HTR-8/SVneo (cell line): ENCODE measurements at regions not wholly inside any gene's neighbourhood (a gene's known extent, or its start where the extent isn't known, plus 50 kb on each side); places are given as distances from the start of the nearest gene placed in this dataset.
"Not testable (repeated sequence)": the region's sequence is repeated elsewhere in the genome, so short reads cannot be mapped to it uniquely, and the experiment has no call there.

Source experiments
- DNase-seq: peaks from one replicate; pipeline ENCODE4 v3.0.0; 2011; ENCODE audit warnings: low spot score, mixed read lengths; ENCODE audit not compliant: insufficient read length
- FAIRE-seq: peaks from 2 replicates; lab custom pipeline; 2011; peaks lifted over from hg19 to GRCh38; lab: Jason Lieb, UNC

GRCh38 chrX:39249999-39250398 is 448.7 kb downstream of the MID1IP1 start:
- no peak for FAIRE-seq

DNA sequence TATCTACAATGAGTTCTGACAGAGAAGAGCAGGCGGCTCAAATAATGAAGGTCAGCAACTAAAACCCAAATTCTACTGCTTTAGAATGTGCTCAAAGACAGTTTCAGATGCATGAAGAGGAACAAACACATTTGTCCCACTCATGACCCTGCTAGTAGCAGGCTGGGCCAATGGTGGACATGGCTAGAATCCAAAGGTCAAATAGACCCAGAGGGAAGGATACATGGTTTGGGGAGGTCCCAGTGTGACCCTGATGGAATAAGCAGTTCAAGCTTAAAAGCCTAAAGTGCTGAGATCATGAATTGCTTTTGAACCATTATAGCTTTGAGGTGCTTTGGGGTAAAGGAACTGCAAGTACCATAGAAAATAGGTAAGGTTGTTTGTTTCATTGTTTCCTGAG is 450.7 kb downstream of the MID1IP1 start:
- FAIRE-seq = no peak
- no peak for DNase-seq

More at GRCh38 chrX:39249999-39250398, 448.7 kb downstream of the MID1IP1 start:
- DNase-seq = no peak

DNA sequence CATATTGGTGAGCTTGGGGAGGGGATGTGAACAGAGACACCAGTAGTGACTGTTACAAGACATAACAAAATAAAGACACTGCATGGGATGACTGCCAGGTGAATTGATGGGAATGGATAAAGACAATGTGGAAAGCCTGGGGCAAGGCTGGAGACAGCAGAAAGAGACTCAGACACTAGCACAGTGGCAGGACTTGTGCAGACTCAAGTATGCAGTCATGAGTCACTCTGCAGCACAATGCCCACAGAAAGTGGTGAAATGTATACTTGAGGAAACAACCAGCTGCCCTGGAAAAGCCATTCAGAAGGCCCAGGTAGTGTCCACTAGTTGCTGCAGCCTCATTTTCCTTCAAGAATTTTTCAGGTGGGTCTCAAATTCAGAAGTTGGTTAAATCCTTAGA is 452.3 kb downstream of the MID1IP1 start:
- DNase-seq = no peak
- FAIRE-seq = no peak

DNA sequence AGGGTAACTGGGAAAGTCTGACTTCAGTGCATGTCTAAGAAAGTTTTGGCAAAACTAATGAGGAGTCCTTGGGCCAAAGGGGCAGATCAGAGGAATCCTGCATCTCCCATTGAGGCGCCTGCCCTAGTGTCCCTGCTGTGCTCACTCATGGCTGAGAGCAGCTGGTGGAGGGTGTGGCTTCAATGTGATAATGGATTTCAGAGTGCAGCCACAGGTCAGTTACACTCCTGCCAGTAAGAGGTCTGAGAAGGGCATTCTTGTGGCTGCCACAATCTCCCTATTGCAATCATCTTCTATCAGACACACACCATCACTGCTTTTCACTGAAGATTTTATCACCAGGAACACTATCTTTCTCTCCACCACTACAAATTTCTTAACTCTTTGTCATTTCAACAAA is 457.1 kb downstream of the MID1IP1 start:
- no peak for FAIRE-seq
- no peak for DNase-seq

GRCh38 chrX:39260965-39261364 is 459.7 kb downstream of the MID1IP1 start:
- no peak for FAIRE-seq
- DNase-seq = no peak

- DNase-seq = no peak
- no peak for FAIRE-seq
These were observed 460.3 kb downstream of the MID1IP1 start for GRCh38 chrX:39261446-39262147.

GRCh38 chrX:39262641-39263040 is 461.4 kb downstream of the MID1IP1 start:
- DNase-seq = no peak
- FAIRE-seq = no peak

DNA sequence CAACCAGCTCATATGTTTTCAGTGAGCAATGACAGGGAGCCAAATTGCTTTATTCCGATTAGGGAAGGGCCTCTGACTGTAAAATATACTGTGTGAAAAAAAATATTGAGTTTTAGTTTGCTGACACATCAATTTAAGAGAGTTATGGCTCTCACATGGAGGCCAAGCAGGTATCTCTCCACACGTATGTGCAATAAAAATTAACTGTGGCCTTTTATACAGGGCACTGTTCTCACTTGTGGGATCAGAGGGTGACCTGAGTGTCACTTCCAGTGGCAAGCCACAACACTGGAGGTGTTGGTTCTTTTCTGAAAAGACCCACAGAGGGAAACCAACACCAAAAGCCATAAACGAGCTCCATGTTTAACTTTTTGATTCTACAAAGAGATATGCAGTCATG is 462.8 kb downstream of the MID1IP1 start:
- DNase-seq = no peak
- FAIRE-seq = no peak

DNA sequence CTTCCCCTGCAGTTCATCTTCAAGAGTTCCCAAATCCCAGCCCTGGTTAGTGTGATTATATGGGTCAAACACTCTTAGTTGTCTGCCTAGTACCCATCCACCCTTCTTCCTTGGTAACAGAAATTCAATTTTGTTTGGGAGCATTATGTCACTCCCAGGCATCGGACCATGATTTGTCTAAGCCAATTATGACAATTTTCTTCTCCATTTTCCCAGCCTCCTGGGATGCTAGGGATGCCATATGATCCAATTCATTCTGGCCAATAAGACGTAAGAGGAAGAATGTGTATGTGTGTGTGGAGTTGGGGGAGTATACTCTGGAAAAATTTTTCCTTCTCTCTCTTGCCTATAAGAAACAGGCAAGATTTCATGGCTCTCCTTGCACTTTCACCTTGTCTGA is 465.9 kb downstream of the MID1IP1 start:
- FAIRE-seq (no peak), DNase-seq (no peak)

GRCh38 chrX:39268207-39268606 is 466.9 kb downstream of the MID1IP1 start:
- DNase-seq = no peak
- FAIRE-seq = no peak

DNA sequence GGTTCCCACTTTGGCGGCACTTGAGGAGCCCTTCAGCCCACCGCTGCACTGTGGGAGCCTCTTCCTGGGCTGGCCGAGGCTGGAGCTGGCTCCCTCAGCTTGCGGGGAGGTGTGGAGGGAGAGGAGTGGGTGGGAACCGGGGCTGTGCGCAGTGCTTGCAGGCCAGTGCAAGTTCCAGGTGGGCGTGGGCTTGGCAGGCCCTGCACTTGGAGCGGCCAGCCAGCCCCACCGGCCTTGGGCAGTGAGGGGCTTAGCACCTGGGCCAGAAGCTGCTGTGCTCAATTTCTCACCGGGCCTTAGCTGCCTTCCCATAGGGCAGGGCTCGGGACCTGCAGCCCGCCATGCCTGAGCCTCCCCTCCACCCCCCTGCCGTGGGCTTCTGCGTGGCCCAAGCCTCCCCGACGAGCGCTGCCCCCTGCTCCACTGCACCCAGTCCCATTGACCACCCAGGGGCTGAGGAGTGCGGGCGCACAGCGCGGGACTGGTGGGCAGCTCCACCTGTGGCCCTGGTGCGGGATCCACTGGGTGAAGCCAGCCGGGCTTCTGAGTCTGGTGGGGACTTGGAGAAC is 474.3 kb downstream of the MID1IP1 start:
- DNase-seq = no peak
- no peak for FAIRE-seq

- DNase-seq, FAIRE-seq: not testable (repeated sequence)
These were observed 476.6 kb downstream of the MID1IP1 start for GRCh38 chrX:39277685-39278390.

DNA sequence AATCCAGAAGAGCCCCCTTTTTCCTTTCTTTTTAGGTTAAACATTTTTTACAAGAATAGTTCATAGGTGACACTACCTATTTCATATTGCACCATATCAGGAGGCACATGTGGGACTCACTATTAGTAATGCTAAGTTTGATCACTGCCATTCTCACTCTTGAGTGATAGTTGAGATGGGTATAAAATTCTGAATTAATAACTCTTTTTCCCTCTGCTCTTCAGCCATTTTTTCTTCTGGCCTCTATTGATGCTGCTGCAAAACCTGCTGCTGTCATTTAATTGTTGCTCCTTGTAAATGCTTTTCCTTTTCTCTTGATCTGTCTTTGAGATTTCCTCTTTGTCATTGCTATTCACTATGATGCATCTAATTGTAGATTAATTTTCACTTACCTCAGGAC is 482.0 kb downstream of the MID1IP1 start:
- FAIRE-seq = no peak
- DNase-seq = no peak

DNA sequence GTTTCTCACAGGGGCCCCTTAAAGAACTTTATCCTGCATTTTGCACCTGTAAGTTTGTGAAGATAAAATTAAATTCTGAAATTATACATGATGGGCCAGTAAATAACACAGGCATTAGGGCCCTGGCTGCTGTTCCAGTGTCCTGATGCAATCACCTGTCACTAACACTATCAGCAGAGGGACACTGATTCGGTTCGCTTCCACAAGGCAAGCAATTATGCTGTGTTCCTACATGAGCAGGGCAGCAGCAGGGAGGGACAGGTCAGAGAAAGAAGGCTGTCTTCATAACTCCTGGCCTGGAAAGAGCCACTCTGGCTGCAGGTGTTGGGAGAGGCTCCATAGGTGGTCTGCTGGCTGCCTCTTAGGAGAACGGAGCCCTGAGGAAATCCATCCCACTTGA is 487.3 kb downstream of the MID1IP1 start:
- DNase-seq = no peak
- no peak for FAIRE-seq

DNA sequence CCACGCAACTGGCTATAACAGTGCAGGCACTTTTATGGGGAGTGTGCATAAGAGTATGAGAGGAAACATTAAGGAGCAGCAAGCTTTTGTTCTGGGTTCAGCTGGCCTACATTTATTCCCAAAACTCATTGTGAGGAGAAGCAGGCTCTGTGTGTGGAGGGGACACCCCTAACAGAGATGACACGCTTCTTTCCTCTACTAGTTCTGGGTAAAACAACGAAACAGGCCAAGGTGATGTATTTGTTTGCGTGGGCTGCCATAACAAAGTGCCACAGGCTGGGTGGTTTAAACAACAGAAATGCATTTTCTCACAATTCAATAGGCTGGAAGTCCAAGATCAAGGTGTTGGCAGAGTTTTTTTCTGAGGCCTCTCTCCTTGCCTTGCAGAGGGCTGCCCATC is 488.6 kb downstream of the MID1IP1 start:
- FAIRE-seq (no peak), DNase-seq (no peak)

- FAIRE-seq = no peak
These were observed 491.9 kb downstream of the MID1IP1 start for GRCh38 chrX:39293203-39293602.

DNA sequence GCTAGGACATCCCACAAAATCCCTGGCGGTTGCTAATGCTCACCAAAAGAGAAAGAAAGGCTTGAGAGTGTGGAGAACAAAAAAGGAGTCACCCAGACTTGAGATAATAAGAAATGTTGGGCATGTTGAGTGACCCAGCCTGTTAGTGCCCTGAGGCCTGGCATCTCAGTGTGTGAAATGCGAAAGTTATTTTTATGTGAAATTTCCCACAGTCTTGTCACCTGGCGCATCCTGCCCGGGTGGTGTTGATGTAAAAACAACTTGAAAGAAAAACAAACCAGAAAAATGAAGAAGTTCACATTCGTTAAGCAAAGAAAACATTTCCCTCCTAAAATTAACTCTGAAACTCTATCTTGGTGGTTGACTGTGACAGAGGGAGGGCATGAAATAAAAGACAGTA is 495.2 kb downstream of the MID1IP1 start:
- FAIRE-seq (no peak), DNase-seq (no peak)

More at GRCh38 chrX:39293203-39293602, 491.9 kb downstream of the MID1IP1 start:
- DNase-seq = no peak

DNA sequence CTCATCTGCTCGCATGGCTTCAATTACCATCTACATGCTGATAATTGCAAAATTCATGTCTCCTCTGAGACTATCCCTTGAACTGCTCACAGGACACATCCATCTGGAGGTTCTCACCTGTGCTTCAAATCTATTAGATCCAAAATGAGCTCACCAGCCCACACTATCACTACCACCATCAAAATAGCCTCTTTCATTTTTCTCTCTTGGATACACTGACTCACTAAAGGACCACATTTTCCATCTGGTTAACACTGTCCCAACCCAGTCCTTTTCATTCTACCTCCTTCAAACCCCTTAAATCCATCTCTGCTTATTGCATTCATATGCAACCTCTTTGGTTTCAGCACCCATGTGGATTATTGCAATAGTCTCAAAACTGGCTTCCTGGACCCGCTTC is 497.6 kb downstream of the MID1IP1 start:
- no peak for FAIRE-seq
- no peak for DNase-seq

DNA sequence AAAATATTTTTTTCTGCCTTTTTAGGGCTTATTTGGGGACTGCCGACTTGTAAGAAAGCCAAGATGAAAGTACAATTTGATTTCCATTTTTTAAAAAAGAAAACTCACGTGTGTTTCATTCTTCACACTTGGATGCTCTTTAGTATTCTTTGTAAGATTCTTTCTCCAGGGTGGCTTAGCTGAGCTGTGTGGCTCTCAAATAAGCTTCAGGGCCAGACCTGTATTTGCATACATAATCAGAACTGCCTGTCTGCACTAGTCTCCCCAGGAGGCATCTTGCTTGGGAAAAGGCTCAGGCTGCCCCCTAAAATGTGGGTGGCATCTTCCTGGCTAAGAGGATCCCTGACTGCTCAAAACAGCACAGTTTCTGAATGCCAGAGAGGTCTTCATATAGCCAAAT is 498.4 kb downstream of the MID1IP1 start:
- no peak for DNase-seq
- FAIRE-seq = no peak

DNA sequence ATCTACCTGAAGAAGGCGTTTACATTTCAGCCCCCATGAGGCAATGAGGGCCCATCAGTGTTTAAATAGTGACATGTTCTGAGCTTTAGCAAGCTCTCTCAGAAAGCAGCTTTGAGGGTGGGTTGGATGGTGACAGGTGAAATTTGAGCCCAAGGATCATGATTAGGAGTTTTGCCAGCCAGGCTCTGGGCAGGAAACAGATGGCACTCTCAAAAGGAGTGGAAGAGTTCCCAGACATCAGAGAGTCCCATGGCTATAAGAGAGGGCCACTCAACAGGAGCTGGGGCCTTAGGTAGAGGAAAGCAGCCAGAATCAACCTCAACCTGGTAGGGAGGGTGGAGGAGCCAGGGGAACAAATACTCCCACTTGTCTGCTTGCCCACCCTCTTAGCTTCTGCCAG is 499.8 kb downstream of the MID1IP1 start:
- FAIRE-seq (no peak), DNase-seq (no peak)

DNA sequence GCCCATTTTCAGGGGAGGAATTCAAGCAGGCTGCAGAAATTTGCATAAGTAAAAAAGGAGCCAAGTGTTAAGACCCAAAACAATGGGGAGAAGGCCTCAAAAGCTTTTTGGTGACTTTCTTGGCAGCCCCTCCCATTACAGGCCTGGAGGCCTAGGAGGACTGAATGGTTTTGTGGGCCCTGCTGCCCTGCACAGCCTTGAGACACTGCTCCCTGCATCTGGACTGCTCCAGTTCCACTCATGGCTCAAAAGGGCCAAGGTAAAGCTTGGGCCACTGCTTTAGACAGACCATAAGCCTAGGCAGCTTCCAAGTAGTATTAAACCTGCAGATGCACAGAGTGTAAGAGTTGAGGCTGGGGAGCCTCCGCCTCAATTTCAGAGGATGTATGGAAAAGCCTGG is 501.6 kb downstream of the MID1IP1 start:
- DNase-seq = no peak
- FAIRE-seq = no peak

GRCh38 chrX:39304746-39305145 is 503.5 kb downstream of the MID1IP1 start:
- DNase-seq (no peak), FAIRE-seq (no peak)
